SK-N-SH treated with all-trans-retinoic acid at 6 μM for 48 hours (cell line): ENCODE measurements at regions not wholly inside any gene's neighbourhood (a gene's known extent, or its start where the extent isn't known, plus 50 kb on each side); places are given as distances from the start of the nearest gene placed in this dataset.

ENCODE experiments used
- ATAC-seq: fragments of 200-7000 bp; cut with Tn5 transposase; 3 replicates; pipeline ENCODE4 v1.9.1; 2020; ENCODE audit warnings: mild to moderate bottlenecking, moderate library complexity
- BACH2 ChIP-seq: fragments of 250-450 bp; sonication (Bioruptor Pico); IDR thresholded peaks from 2 replicates; pipeline ENCODE4 v1.9.0; 2021; ENCODE audit warnings: mild to moderate bottlenecking, borderline replicate concordance
- CSDC2 ChIP-seq: fragments of 250-450 bp; sonication (Bioruptor Pico); IDR thresholded peaks from 2 replicates; pipeline ENCODE4 v1.5.0; 2020; ENCODE audit warnings: mild to moderate bottlenecking, moderate library complexity
- ESRRG ChIP-seq: fragments of 250-450 bp; sonication (Bioruptor Pico); IDR thresholded peaks from 2 replicates; pipeline ENCODE4 v1.6.1; 2021; ENCODE audit warnings: mild to moderate bottlenecking
- GLIS3 ChIP-seq: fragments of 250-450 bp; sonication (Bioruptor Pico); IDR thresholded peaks from 2 replicates; pipeline ENCODE4 v1.5.0; 2020; ENCODE audit warnings: mild to moderate bottlenecking, moderate library complexity
- ISL1 ChIP-seq: fragments of 250-450 bp; sonication (Bioruptor Pico); IDR thresholded peaks from 2 replicates; pipeline ENCODE4 v2.1.2; 2022; ENCODE audit warnings: mild to moderate bottlenecking, moderate library complexity
- OSR1 ChIP-seq: fragments of 250-450 bp; sonication (Bioruptor Pico); IDR thresholded peaks from 2 replicates; pipeline ENCODE4 v1.8.0; 2022; ENCODE audit warnings: moderate library complexity, mild to moderate bottlenecking, inconsistent platforms
- PPARA ChIP-seq: fragments of 250-450 bp; sonication (Bioruptor Pico); IDR thresholded peaks from 2 replicates; pipeline ENCODE4 v1.5.0; 2020; ENCODE audit warnings: mild to moderate bottlenecking, borderline replicate concordance
- RARB ChIP-seq: fragments of 250-450 bp; sonication (Bioruptor Pico); IDR thresholded peaks from 2 replicates; pipeline ENCODE4 v1.8.0; 2021; ENCODE audit warnings: mild to moderate bottlenecking, moderate library complexity
- SNAI2 ChIP-seq: fragments of 250-450 bp; sonication (Bioruptor Pico); IDR thresholded peaks from 2 replicates; pipeline ENCODE4 v1.5.0; 2020; ENCODE audit warnings: mild to moderate bottlenecking, moderate library complexity
- TOX ChIP-seq: fragments of 250-450 bp; sonication (Bioruptor Pico); IDR thresholded peaks from 2 replicates; pipeline ENCODE4 v1.8.0; 2021; ENCODE audit warnings: mild to moderate bottlenecking, moderate library complexity, borderline replicate concordance
- ZC3H10 ChIP-seq: fragments of 250-450 bp; sonication (Bioruptor Pico); IDR thresholded peaks from 2 replicates; pipeline ENCODE4 v1.5.1; 2021; ENCODE audit warnings: mild to moderate bottlenecking, moderate library complexity
- ZFP3 ChIP-seq: fragments of 250-450 bp; sonication (Bioruptor Pico); IDR thresholded peaks from 2 replicates; pipeline ENCODE4 v1.5.0; 2020; ENCODE audit warnings: mild to moderate bottlenecking, moderate library complexity
- ZFP30 ChIP-seq: fragments of 450-650 bp; formaldehyde crosslinking; IDR thresholded peaks from 2 replicates; pipeline ENCODE4 v1.5.0; 2022; ENCODE audit warnings: mild to moderate bottlenecking, moderate library complexity
- ZNF565 ChIP-seq: fragments of 450-650 bp; formaldehyde crosslinking; conservative IDR thresholded peaks from 2 replicates; pipeline ENCODE4 v1.5.0; 2020; ENCODE audit warnings: low read depth, mild to moderate bottlenecking, moderate library complexity
- ZNF70 ChIP-seq: fragments of 450-650 bp; formaldehyde crosslinking; IDR thresholded peaks from 2 replicates; pipeline ENCODE4 v1.5.0; 2020; ENCODE audit warnings: mild to moderate bottlenecking, moderate library complexity
- ZNF8 ChIP-seq: fragments of 450-650 bp; formaldehyde crosslinking; IDR thresholded peaks from 2 replicates; pipeline ENCODE4 v1.5.0; 2020; ENCODE audit warnings: mild to moderate bottlenecking, moderate library complexity
- TF ChIP-seq, protein P1 (sequence below): fragments of 250-450 bp; sonication (Bioruptor Pico); IDR thresholded peaks from 2 replicates; pipeline ENCODE4 v1.5.1; 2020; ENCODE audit warnings: low read depth, mild to moderate bottlenecking, moderate library complexity
- TF ChIP-seq, protein P2 (sequence below): fragments of 250-450 bp; sonication (Bioruptor Pico); IDR thresholded peaks from 2 replicates; pipeline ENCODE4 v1.5.1; 2021; ENCODE audit warnings: mild to moderate bottlenecking, moderate library complexity
- TF ChIP-seq, protein P3 (sequence below): fragments of 250-450 bp; sonication (Bioruptor Pico); IDR thresholded peaks from 2 replicates; pipeline ENCODE4 v1.8.0; 2020; ENCODE audit warnings: mild to moderate bottlenecking, moderate library complexity, borderline replicate concordance
- TF ChIP-seq, protein P4 (sequence below): fragments of 250-450 bp; sonication (Bioruptor Pico); IDR thresholded peaks from 2 replicates; pipeline ENCODE4 v1.8.0; 2021; ENCODE audit warnings: low read depth, mild to moderate bottlenecking, moderate library complexity, borderline replicate concordance
- TF ChIP-seq, protein P5 (sequence below): fragments of 250-450 bp; sonication (Bioruptor Pico); IDR thresholded peaks from 2 replicates; pipeline ENCODE4 v1.5.0; 2020; ENCODE audit warnings: mild to moderate bottlenecking, moderate library complexity

DNA sequence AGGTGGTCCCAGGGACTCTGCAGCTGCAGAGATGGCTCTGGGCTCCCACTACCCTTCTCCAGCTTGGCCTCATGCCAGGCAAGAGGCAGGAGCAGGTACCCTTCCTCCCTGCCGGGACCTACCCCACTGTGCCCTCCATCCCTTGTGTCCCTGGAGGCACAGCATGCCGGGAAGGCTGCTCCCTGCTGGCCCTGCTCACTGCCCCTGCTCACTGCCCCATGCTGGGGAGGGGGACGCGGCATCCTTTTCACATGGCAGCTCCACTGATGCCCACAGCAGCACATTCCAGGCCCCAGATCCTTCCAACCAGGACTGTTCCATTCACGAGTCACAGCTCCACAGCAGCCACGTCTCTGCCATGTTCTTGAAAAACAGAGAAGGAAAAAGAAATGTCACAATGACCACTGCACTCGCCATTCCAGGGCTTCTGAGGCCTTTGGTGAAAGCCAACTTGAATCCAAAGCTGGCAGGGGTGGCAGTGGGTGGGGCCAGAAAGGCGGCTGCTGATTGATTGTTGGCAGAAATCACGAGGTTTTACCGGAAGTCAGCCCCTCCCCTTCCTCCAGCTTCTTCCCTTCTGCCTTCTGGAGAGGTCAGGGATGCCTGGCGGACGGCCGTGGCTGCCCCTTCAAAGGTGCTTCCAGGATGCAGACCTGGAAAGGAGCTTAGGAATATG lies 268.0 kb downstream of the CYP26B1 start:
- TF ChIP-seq ZNF70 (CRISPR knock-in tag) (no peak), OSR1 (CRISPR knock-in tag) (no peak), SNAI2 (CRISPR knock-in tag) (no peak), TOX (CRISPR knock-in tag) (no peak), GLIS3 (CRISPR knock-in tag) (no peak), RARB (CRISPR knock-in tag) (no peak), ESRRG (no peak)
- TF ChIP-seq, protein P1, sequence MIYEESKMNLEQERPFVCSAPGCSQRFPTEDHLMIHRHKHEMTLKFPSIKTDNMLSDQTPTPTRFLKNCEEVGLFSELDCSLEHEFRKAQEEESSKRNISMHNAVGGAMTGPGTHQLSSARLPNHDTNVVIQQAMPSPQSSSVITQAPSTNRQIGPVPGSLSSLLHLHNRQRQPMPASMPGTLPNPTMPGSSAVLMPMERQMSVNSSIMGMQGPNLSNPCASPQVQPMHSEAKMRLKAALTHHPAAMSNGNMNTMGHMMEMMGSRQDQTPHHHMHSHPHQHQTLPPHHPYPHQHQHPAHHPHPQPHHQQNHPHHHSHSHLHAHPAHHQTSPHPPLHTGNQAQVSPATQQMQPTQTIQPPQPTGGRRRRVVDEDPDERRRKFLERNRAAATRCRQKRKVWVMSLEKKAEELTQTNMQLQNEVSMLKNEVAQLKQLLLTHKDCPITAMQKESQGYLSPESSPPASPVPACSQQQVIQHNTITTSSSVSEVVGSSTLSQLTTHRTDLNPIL (CRISPR knock-in tag) = no peak
- TF ChIP-seq, protein P2, sequence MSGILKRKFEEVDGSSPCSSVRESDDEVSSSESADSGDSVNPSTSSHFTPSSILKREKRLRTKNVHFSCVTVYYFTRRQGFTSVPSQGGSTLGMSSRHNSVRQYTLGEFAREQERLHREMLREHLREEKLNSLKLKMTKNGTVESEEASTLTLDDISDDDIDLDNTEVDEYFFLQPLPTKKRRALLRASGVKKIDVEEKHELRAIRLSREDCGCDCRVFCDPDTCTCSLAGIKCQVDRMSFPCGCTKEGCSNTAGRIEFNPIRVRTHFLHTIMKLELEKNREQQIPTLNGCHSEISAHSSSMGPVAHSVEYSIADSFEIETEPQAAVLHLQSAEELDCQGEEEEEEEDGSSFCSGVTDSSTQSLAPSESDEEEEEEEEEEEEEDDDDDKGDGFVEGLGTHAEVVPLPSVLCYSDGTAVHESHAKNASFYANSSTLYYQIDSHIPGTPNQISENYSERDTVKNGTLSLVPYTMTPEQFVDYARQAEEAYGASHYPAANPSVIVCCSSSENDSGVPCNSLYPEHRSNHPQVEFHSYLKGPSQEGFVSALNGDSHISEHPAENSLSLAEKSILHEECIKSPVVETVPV (CRISPR knock-in tag) = no peak
- TF ChIP-seq, all 23 proteins: peak for 0
- no peak for ATAC-seq

DNA sequence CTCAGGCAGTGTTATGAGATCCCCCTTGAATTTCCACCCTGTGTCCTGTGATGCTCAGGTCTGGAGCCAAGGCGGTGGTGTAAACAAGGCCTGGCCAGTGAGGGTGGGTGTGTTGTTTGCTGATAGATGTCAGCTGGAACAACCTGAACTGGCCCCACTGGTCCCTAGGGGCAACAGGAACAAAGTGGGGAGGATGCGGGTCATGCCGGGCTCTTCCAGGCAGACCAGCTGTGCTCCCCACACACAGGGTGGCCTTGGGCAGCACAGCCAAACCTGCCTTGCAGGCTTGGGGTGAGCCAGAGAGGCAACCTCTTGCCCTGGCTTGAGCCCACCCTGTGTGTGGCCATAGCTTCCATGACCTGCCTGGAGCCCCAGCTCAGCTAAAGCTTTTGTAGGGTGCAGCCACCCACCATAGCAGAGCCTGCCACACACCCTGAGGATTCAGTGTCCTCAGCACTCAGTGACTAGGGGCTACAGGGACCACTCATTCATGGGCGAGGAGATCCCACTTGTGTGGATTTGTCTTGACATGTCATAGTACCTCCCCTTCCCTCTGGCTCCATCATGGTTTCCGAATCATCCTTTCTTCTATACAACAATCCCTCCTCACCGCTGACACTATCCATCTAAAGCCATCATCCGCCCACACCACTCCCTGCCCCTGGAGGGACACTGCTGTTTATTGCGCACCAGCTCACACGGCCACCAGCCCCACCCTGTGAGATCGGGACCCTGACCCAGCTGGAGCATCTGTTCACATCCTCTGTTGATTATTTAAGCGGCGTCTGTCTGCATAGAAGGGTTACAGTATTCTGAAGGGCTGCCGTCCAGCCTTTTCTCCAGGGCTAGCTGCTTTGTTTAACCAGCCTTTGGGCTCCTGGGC lies 268.8 kb downstream of the CYP26B1 start:
- TF ChIP-seq ZFP30 (no peak), GLIS3 (CRISPR knock-in tag) (no peak), ZNF8 (CRISPR knock-in tag) (no peak), TOX (CRISPR knock-in tag) (no peak), BACH2 (CRISPR knock-in tag) (no peak), ZFP3 (no peak)
- TF ChIP-seq, protein P3, sequence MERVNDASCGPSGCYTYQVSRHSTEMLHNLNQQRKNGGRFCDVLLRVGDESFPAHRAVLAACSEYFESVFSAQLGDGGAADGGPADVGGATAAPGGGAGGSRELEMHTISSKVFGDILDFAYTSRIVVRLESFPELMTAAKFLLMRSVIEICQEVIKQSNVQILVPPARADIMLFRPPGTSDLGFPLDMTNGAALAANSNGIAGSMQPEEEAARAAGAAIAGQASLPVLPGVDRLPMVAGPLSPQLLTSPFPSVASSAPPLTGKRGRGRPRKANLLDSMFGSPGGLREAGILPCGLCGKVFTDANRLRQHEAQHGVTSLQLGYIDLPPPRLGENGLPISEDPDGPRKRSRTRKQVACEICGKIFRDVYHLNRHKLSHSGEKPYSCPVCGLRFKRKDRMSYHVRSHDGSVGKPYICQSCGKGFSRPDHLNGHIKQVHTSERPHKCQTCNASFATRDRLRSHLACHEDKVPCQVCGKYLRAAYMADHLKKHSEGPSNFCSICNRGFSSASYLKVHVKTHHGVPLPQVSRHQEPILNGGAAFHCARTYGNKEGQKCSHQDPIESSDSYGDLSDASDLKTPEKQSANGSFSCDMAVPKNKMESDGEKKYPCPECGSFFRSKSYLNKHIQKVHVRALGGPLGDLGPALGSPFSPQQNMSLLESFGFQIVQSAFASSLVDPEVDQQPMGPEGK (CRISPR knock-in tag) = no peak
- TF ChIP-seq, protein P1 (CRISPR knock-in tag) = no peak
- no peak for ATAC-seq

DNA sequence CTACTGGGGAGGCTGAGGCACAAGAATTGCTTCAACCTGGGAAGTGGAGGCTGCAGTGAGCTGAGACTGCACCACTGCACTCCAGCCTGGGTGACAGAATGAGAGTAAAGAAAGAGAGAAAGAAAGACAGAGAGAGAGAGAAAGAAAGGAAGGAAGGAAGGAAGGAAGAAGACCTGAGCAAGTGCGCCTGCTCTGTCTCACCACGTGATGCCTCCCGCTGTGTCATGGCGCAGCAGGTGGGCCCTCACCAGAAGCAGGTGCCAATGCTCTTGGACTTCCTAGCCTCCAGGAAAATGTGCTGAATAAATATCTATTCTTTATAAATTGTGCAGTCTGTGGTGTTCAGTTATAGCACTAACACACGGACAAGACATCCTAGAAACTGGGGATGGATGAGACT lies 270.0 kb downstream of the CYP26B1 start:
- TF ChIP-seq CSDC2 (CRISPR knock-in tag) (no peak), ZC3H10 (CRISPR knock-in tag) (no peak), ZFP3 (no peak), ISL1 (CRISPR knock-in tag) (no peak), ZNF565 (CRISPR knock-in tag) (no peak), PPARA (no peak), ZFP30 (no peak)
- TF ChIP-seq, protein P4, sequence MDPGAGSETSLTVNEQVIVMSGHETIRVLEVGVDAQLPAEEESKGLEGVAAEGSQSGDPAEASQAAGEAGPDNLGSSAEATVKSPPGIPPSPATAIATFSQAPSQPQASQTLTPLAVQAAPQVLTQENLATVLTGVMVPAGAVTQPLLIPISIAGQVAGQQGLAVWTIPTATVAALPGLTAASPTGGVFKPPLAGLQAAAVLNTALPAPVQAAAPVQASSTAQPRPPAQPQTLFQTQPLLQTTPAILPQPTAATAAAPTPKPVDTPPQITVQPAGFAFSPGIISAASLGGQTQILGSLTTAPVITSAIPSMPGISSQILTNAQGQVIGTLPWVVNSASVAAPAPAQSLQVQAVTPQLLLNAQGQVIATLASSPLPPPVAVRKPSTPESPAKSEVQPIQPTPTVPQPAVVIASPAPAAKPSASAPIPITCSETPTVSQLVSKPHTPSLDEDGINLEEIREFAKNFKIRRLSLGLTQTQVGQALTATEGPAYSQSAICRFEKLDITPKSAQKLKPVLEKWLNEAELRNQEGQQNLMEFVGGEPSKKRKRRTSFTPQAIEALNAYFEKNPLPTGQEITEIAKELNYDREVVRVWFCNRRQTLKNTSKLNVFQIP (CRISPR knock-in tag) = no peak
- TF ChIP-seq, protein P5, sequence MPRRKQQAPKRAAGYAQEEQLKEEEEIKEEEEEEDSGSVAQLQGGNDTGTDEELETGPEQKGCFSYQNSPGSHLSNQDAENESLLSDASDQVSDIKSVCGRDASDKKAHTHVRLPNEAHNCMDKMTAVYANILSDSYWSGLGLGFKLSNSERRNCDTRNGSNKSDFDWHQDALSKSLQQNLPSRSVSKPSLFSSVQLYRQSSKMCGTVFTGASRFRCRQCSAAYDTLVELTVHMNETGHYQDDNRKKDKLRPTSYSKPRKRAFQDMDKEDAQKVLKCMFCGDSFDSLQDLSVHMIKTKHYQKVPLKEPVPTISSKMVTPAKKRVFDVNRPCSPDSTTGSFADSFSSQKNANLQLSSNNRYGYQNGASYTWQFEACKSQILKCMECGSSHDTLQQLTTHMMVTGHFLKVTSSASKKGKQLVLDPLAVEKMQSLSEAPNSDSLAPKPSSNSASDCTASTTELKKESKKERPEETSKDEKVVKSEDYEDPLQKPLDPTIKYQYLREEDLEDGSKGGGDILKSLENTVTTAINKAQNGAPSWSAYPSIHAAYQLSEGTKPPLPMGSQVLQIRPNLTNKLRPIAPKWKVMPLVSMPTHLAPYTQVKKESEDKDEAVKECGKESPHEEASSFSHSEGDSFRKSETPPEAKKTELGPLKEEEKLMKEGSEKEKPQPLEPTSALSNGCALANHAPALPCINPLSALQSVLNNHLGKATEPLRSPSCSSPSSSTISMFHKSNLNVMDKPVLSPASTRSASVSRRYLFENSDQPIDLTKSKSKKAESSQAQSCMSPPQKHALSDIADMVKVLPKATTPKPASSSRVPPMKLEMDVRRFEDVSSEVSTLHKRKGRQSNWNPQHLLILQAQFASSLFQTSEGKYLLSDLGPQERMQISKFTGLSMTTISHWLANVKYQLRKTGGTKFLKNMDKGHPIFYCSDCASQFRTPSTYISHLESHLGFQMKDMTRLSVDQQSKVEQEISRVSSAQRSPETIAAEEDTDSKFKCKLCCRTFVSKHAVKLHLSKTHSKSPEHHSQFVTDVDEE (CRISPR knock-in tag) = no peak
- TF ChIP-seq, protein P2 (CRISPR knock-in tag) = no peak
- ATAC-seq = no peak
